BE2C (cell line): ENCODE measurements at regions not wholly inside any gene's neighbourhood (a gene's known extent, or its start where the extent isn't known, plus 50 kb on each side); places are given as distances from the start of the nearest gene placed in this dataset.

Source experiments
- DNase-seq: peaks from one replicate; pipeline ENCODE4 v3.0.0-alpha.2; 2020
- H3K27me3 ChIP-seq: fragments of 250-450 bp; sonication (Bioruptor Pico); 2 replicates; pipeline ENCODE4 v1.5.1; 2020; ENCODE audit warnings: mild to moderate bottlenecking
- H3K36me3 ChIP-seq: fragments of 250-450 bp; sonication (Bioruptor Pico); 2 replicates; pipeline ENCODE4 v1.5.1; 2020; ENCODE audit warnings: mild to moderate bottlenecking
- H3K4me1 ChIP-seq: fragments of 250-450 bp; sonication (Bioruptor Pico); 2 replicates; pipeline ENCODE4 v1.5.1; 2020
- H3K4me3 ChIP-seq: 2 replicates; pipeline ENCODE4 v1.5.1; 2011; ENCODE audit warnings: low read depth, low read length
- H3K9me3 ChIP-seq: fragments of 250-450 bp; sonication (Bioruptor Pico); 2 replicates; pipeline ENCODE4 v1.5.1; 2020
- CTCF ChIP-seq: IDR thresholded peaks from 2 replicates; pipeline ENCODE4 v1.5.1; 2012; ENCODE audit warnings: mild to moderate bottlenecking, low read depth, low read length

GRCh38 chr17:45688353-45688752 is 95.8 kb upstream of the CRHR1 start:
- Histone ChIP-seq H3K4me1 (no peaks in the 10 kb centered on the region), H3K36me3 (no peaks in the 10 kb centered on the region), H3K4me3 (no peak overlapping the region), H3K9me3 (no peaks in the 10 kb centered on the region), H3K27me3 (no peaks in the 10 kb centered on the region)
- no peak for DNase-seq
- TF ChIP-seq CTCF, result no peak

- Histone ChIP-seq H3K36me3 (no peaks in the 10 kb centered on the region), H3K4me1 (no peaks in the 10 kb centered on the region), H3K9me3 (no peaks in the 10 kb centered on the region), H3K4me3 (no peak overlapping the region), H3K27me3 (no peaks in the 10 kb centered on the region)
- DNase-seq, result no peak
- no peak for TF ChIP-seq CTCF
These were observed 95.3 kb upstream of the CRHR1 start for GRCh38 chr17:45688820-45689219.

GRCh38 chr17:45689451-45689850 is 94.7 kb upstream of the CRHR1 start:
- DNase-seq, result no peak
- no peaks in the 10 kb centered on the region for H3K9me3 ChIP-seq
- H3K27me3 ChIP-seq, result no peaks in the 10 kb centered on the region
- no peaks in the 10 kb centered on the region for H3K36me3 ChIP-seq
- H3K4me1 ChIP-seq, result no peaks in the 10 kb centered on the region
- TF ChIP-seq CTCF, result no peak
- H3K4me3 ChIP-seq, result no peak overlapping the region

GRCh38 chr17:45690625-45691275 is 93.4 kb upstream of the CRHR1 start:
- Histone ChIP-seq H3K4me3 (no peak overlapping the region), H3K4me1 (no peaks in the 10 kb centered on the region), H3K27me3 (no peaks in the 10 kb centered on the region), H3K36me3 (no peaks in the 10 kb centered on the region), H3K9me3 (no peaks in the 10 kb centered on the region)
- no peak for DNase-seq
- no peak for TF ChIP-seq CTCF

DNA sequence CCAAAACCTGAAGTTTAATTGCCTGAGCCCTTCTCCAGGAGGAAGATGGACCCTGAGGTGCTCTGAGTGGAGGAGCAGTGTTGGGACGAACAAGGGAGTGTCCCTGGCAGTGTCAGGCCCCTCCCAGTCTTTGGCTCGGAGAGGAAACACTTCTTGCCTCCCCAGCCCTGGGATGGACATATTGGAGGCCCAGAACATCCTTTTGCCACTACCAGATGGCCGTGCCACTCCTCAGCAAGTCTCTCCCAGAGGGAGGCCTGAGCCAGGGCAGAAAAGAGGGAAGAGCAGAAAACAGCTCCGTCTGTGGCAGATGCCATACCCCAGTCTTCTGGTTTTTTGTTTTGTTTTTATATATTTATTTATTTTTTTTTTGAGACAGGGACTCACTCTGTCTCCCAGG is 91.5 kb upstream of the CRHR1 start:
- Histone ChIP-seq H3K9me3 (no peaks in the 10 kb centered on the region), H3K4me3 (no peak overlapping the region), H3K4me1 (no peaks in the 10 kb centered on the region), H3K27me3 (no peaks in the 10 kb centered on the region), H3K36me3 (no peaks in the 10 kb centered on the region)
- no peak for DNase-seq
- TF ChIP-seq CTCF, result no peak

GRCh38 chr17:45693792-45694191 is 90.3 kb upstream of the CRHR1 start:
- no peaks in the 10 kb centered on the region for H3K36me3 ChIP-seq
- no peaks in the 10 kb centered on the region for H3K4me1 ChIP-seq
- H3K9me3 ChIP-seq, result no peaks in the 10 kb centered on the region
- no peak for TF ChIP-seq CTCF
- no peak for DNase-seq
- H3K4me3 ChIP-seq, result no peak overlapping the region
- H3K27me3 ChIP-seq, result no peaks in the 10 kb centered on the region; the same call in 1 of the 2 replicates
